HG02973 (cell line): ENCODE measurements at regions not wholly inside any gene's neighbourhood (a gene's known extent, or its start where the extent isn't known, plus 50 kb on each side); places are given as distances from the start of the nearest gene placed in this dataset.
"Not testable (repeated sequence)": the region's sequence is repeated elsewhere in the genome, so short reads cannot be mapped to it uniquely, and the experiment has no call there.

ENCODE experiments used
- ATAC-seq: cut with Tn5 transposase; IDR thresholded peaks from one replicate; pipeline ENCODE4 v1.9.1; 2021; ENCODE audit warnings: moderate library complexity; ENCODE audit not compliant: unreplicated experiment

- ATAC-seq: no peak
Measured at GRCh38 chr2:221931251-221931991, 359.3 kb upstream of the EPHA4 start.

GRCh38 chr2:221929259-221929658 lies 357.2 kb upstream of the EPHA4 start:
- no peak for ATAC-seq

DNA sequence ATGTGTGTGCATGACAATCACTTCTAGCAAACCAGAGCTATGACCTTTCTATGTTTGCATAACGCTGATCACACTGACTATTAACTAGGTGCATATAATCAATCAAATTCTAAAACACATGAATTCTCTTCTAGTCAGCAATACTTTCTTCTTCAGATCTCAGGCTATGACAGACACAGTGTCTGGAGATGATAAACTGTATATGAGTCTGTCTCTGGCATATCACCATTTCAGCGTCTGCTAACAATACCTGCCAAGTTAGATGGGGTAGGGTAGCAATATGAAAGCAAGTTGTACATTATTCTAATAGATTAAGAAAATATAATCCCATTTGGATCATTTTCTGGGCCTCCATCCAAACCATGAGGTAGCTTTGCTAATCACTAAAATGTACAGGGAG lies 354.2 kb upstream of the EPHA4 start:
- no peak for ATAC-seq

DNA sequence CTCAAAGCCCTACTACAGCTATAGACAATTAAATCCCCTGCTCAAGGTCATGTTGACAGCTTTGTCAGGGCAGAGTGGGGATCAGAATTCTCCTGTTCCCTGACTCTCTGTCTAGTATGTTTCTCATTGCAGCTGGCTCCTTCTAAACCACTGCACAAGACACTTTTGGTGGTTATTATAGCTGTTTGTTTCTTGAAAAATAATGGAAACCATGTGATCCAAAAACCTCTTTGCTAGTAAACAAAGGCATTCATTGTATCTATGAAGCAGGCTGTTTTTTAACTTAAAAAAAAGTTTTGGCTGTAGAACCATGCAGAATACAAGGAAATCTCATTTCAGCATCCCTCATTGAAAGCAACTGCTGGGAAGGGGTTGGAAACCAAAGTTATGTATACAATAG lies 352.5 kb upstream of the EPHA4 start:
- ATAC-seq: no peak

DNA sequence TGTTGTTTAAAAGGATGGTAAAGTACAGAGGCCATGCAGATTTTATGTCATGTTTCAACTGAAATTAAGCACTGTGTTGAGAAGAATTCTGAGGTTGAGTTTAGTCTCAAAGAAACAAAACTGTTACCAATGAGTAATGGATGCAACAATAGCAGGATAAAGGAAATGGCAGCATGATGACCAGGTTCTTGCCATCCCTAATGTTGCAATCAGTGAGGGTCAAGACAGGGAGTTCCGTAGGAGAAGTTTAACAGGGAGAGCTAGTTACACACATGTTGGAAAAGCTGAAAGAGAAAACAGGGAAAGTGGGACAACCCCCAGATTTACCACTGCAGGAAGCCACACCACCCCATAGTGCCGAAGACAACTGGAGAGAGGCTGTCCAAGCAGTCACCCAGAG lies 343.8 kb upstream of the EPHA4 start:
- ATAC-seq: no peak

DNA sequence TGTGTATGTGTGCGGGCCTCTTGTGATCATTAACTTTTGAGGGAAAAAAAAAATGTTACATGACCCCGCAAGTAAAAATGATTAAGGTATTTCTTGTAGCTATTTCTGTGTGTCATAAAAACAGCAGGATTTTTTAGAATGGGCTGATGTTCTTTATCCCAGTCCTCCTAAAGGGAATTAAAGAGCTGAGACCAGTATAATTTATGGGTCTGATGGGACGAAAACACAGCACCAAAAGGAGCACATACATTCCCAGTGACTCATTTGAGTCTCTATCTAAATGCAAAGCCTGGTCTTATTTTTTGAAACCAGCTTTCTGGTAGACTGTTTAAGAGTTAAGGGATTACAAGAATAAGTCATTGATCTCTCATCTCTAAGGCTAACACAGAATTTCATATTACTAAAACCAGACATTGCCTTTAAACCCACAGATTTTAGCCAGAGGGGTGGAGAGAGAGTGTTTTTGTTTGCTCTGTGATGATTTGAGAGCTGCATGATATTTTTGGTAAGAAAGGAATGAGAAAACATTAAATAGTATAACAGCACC lies 342.3 kb upstream of the EPHA4 start:
- ATAC-seq: no peak

- ATAC-seq: no peak
Measured at GRCh38 chr2:221911890-221912289, 339.8 kb upstream of the EPHA4 start.

DNA sequence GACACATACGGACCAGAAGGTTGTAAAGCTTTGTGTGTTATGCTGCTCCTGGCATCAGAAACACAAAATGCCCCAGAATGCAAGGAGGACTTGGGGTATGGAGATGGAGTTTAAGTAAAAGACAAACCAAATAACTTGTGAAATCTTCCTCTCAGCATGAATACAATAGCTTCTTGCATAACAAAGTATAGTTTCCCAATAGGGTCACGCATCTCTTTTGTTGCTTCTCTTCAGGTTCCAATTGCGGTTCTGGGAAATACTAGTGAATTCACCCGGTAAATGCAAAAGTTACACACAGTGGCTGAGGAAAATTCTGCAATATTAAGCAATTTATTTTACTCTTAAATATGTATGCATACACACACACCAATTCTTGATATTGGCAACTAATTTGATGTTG lies 339.2 kb upstream of the EPHA4 start:
- no peak for ATAC-seq

DNA sequence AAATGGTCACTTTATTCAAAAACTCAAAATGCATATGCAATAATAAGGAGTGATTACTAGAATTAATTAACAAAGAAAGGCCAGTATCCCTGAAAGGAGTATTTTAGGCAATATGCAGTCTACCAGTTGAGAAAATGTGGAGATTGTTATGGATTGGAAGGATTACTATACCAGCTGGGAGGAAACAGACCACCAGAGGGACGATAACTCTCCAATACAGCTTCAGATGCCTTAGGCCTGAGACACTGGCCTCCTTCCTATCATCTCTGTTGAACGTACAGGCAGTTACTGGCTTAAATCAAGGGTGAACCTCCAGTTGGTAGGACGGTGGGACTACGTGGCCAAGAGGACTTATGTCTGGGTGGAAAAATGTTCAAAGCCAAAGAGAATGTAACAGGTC lies 336.4 kb upstream of the EPHA4 start:
- no peak for ATAC-seq

GRCh38 chr2:221897718-221898117 lies 325.6 kb upstream of the EPHA4 start:
- ATAC-seq: no peak

GRCh38 chr2:221896505-221897151 lies 324.5 kb upstream of the EPHA4 start:
- no peak for ATAC-seq

- no peak for ATAC-seq
Measured at GRCh38 chr2:221895366-221896121, 323.4 kb upstream of the EPHA4 start.

- ATAC-seq: no peak
Measured at GRCh38 chr2:221893501-221893900, 321.4 kb upstream of the EPHA4 start.

GRCh38 chr2:221892006-221892405 lies 319.9 kb upstream of the EPHA4 start:
- ATAC-seq: not testable (repeated sequence)

GRCh38 chr2:221883976-221884375 lies 311.9 kb upstream of the EPHA4 start:
- ATAC-seq: no peak

DNA sequence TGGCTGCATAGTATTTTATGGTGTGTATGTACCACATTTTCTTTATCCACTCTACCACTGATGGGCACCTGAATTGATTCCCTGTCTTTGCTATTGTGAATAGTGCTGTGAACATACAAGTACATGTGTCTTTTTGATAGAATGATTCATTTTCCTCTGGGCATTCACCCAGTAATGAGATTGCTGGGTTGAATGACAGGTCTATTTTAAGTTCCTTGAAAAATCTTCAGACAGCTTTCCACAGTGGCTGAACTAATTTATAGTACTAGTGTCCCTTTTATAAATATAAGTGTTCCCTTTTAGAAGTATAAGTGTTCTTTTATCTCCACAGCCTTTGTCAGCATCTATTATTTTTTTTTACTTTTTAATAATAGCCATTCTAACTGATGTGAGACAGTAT lies 303.9 kb upstream of the EPHA4 start:
- no peak for ATAC-seq

GRCh38 chr2:221874444-221874843 lies 302.3 kb upstream of the EPHA4 start:
- ATAC-seq: no peak

GRCh38 chr2:221857719-221858118 lies 285.6 kb upstream of the EPHA4 start:
- ATAC-seq: no peak

- no peak for ATAC-seq
Measured at GRCh38 chr2:221853297-221853696, 281.2 kb upstream of the EPHA4 start.

GRCh38 chr2:221851531-221852045 lies 279.5 kb upstream of the EPHA4 start:
- ATAC-seq: no peak

DNA sequence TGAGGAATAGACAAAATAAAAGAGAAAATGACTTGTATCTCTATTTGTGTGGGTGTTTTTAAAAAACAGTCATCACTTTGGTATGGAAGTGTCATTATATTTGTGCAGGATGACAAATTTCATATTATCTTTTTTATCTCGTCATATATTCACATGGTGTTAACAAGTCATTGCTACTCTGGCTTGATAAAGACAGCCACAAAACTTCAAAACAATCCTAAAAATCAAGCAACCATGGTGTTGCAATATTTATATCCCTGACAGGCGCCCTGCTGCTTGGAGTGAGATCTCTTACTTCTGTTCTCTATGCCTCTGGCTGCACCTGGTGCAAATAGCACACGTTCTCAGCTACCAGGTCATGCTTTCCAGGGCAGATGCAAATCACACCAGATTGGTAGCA lies 278.0 kb upstream of the EPHA4 start:
- no peak for ATAC-seq

DNA sequence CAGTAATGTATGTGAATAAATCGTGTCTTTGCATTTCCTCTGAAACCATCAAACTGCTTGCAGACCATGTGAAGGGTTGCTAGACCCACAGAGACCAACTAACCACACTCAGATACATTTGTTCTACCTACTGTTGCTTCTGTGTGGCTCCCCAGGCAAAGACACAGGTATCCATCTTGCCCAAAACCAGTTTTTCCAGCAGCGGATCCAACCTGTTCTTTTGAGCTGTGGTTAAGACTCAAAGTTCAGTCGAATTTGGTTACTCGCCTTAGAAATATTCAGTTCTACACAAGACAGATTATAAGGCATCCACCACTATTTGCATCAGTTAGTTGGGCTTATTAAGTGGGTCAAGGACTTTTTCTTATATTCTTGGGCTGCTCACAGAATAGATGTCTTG lies 276.2 kb upstream of the EPHA4 start:
- ATAC-seq: no peak
